ENCODE measurements at regions not wholly inside any gene's neighbourhood (a gene's known extent, or its start where the extent isn't known, plus 50 kb on each side); places are given as distances from the start of the nearest gene placed in this dataset.

- TF ChIP-seq, protein P1, sequence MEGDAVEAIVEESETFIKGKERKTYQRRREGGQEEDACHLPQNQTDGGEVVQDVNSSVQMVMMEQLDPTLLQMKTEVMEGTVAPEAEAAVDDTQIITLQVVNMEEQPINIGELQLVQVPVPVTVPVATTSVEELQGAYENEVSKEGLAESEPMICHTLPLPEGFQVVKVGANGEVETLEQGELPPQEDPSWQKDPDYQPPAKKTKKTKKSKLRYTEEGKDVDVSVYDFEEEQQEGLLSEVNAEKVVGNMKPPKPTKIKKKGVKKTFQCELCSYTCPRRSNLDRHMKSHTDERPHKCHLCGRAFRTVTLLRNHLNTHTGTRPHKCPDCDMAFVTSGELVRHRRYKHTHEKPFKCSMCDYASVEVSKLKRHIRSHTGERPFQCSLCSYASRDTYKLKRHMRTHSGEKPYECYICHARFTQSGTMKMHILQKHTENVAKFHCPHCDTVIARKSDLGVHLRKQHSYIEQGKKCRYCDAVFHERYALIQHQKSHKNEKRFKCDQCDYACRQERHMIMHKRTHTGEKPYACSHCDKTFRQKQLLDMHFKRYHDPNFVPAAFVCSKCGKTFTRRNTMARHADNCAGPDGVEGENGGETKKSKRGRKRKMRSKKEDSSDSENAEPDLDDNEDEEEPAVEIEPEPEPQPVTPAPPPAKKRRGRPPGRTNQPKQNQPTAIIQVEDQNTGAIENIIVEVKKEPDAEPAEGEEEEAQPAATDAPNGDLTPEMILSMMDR (conservative IDR thresholded peaks at IDR 0.05; ENCODE audit: low read depth, low read length): no peak
- H3K4me3 ChIP-seq (ENCODE audit: low read depth, low read length): no peak overlapping the region
- DNase-seq (ENCODE audit: low read depth): no peak
Measured at GRCh38 chr12:63066136-63066535, 84.9 kb downstream of the AVPR1A start.

DNA sequence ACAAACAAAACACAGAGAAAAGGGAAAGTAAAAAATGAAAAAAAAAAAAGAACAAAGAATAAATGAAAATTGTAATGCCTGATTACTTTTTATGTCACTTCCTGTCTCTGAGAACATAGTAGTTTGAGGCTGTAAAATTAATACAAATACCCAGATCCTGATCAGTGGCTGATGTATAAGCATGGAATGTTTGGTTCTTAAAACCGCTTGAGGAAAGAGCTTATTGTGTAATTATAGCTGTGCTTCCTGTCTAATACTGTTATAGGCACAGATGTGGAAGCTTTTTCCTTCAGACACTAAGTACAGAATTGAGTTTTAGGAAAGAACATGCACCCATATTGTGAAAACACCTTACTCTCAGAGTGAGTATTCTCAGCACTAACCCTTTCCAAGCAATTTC lies 86.9 kb downstream of the AVPR1A start:
- H3K4me3 ChIP-seq (ENCODE audit: low read depth, low read length): no peak overlapping the region
- TF ChIP-seq, protein P1 (conservative IDR thresholded peaks at IDR 0.05; ENCODE audit: low read depth, low read length): no peak
- peak; percentile 76 for DNase-seq (ENCODE audit: low read depth)

- DNase-seq (ENCODE audit: low read depth): peak; percentile 10
- TF ChIP-seq, protein P1 (conservative IDR thresholded peaks at IDR 0.05; ENCODE audit: low read depth, low read length): no peak
- H3K4me3 ChIP-seq (ENCODE audit: low read depth, low read length): no peak overlapping the region
Measured at GRCh38 chr12:63056649-63057048, 94.4 kb downstream of the AVPR1A start.

GRCh38 chr12:63052696-63053095 lies 98.3 kb downstream of the AVPR1A start:
- TF ChIP-seq, protein P1 (conservative IDR thresholded peaks at IDR 0.05; ENCODE audit: low read depth, low read length): no peak
- no peak overlapping the region for H3K4me3 ChIP-seq (ENCODE audit: low read depth, low read length)
- no peak for DNase-seq (ENCODE audit: low read depth)

DNA sequence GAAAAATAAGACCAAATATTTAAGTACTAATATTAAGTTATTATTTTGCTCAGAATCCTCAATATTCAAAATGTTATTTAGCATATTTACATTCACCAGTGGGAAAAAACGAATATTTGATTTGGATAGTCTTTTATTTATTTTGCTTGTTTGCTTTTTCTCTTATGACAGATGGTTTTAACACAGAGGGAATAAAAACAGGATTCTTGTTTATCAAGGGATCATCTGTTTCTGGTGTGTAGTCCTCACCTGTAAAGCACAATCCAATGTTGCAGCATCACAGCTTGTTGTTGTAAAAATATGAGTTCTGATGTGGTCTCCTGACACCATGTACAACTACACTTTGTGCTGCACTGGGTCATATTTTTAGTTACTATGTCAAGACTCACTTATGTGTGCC lies 103.9 kb downstream of the AVPR1A start:
- no peak overlapping the region for H3K4me3 ChIP-seq (ENCODE audit: low read depth, low read length)
- no peak for DNase-seq (ENCODE audit: low read depth)
- TF ChIP-seq, protein P1 (conservative IDR thresholded peaks at IDR 0.05; ENCODE audit: low read depth, low read length): no peak

- DNase-seq (ENCODE audit: low read depth): peak; percentile 75
- no peak overlapping the region for H3K4me3 ChIP-seq (ENCODE audit: low read depth, low read length)
- TF ChIP-seq, protein P1 (conservative IDR thresholded peaks at IDR 0.05; ENCODE audit: low read depth, low read length): no peak
Measured at GRCh38 chr12:63045020-63045860, 105.8 kb downstream of the AVPR1A start.

- peak; percentile 15 for DNase-seq (ENCODE audit: low read depth)
- TF ChIP-seq, protein P1 (conservative IDR thresholded peaks at IDR 0.05; ENCODE audit: low read depth, low read length): no peak
Measured at GRCh38 chr12:63042646-63043045, 107.7 kb upstream of the PPM1H start.

More at GRCh38 chr12:63042646-63043045, 107.7 kb upstream of the PPM1H start:
- no peak overlapping the region for H3K4me3 ChIP-seq (ENCODE audit: low read depth, low read length)

All from choroid plexus epithelial cell (primary cell).